Epithelial cell of prostate (primary cell): ENCODE measurements at regions not wholly inside any gene's neighbourhood (a gene's known extent, or its start where the extent isn't known, plus 50 kb on each side); places are given as distances from the start of the nearest gene placed in this dataset.
"Not testable (repeated sequence)": the region's sequence is repeated elsewhere in the genome, so short reads cannot be mapped to it uniquely, and the experiment has no call there.

Experiments used
- DNase-seq: peaks from one replicate; pipeline ENCODE4 v3.0.0-alpha.2; 2011; ENCODE audit warnings: low read depth, low spot score
- H3K27ac ChIP-seq: fragments of 450-650 bp; 2 replicates; pipeline ENCODE4 v1.5.1; 2017; ENCODE audit warnings: mild to moderate bottlenecking

GRCh38 chr3:75372964-75373363 is 291.2 kb upstream of the FRG2C start:
- not testable (repeated sequence) for DNase-seq, H3K27ac ChIP-seq

GRCh38 chr3:75379840-75380239 is 284.3 kb upstream of the FRG2C start:
- H3K27ac ChIP-seq, DNase-seq: not testable (repeated sequence)

GRCh38 chr3:75380276-75380771 is 283.8 kb upstream of the FRG2C start:
- H3K27ac ChIP-seq = no peak overlapping the region
- no peak for DNase-seq

- not testable (repeated sequence) for DNase-seq
Measured at GRCh38 chr3:75384016-75384415, 280.1 kb upstream of the FRG2C start.

GRCh38 chr3:75388486-75389124 is 275.5 kb upstream of the FRG2C start:
- H3K27ac ChIP-seq, DNase-seq: not testable (repeated sequence)

More at GRCh38 chr3:75384016-75384415, 280.1 kb upstream of the FRG2C start:
- H3K27ac ChIP-seq = not testable (repeated sequence)

GRCh38 chr3:75393288-75393694 is 270.8 kb upstream of the FRG2C start:
- not testable (repeated sequence) for DNase-seq, H3K27ac ChIP-seq

GRCh38 chr3:75394102-75394501 is 270.0 kb upstream of the FRG2C start:
- H3K27ac ChIP-seq, DNase-seq: not testable (repeated sequence)

GRCh38 chr3:75394562-75395360 is 269.4 kb upstream of the FRG2C start:
- DNase-seq = not testable (repeated sequence)

GRCh38 chr3:75395580-75396315 is 268.4 kb upstream of the FRG2C start:
- H3K27ac ChIP-seq = no peak overlapping the region
- DNase-seq = no peak

More at GRCh38 chr3:75394562-75395360, 269.4 kb upstream of the FRG2C start:
- not testable (repeated sequence) for H3K27ac ChIP-seq

- no peak for DNase-seq
- no peak overlapping the region for H3K27ac ChIP-seq
Measured at GRCh38 chr3:75396316-75396802, 267.8 kb upstream of the FRG2C start.

- H3K27ac ChIP-seq, DNase-seq: not testable (repeated sequence)
Measured at GRCh38 chr3:75397486-75397885, 266.6 kb upstream of the FRG2C start.

GRCh38 chr3:75422101-75422945 is 241.8 kb upstream of the FRG2C start:
- not testable (repeated sequence) for DNase-seq, H3K27ac ChIP-seq

GRCh38 chr3:75425379-75425778 is 238.7 kb upstream of the FRG2C start:
- not testable (repeated sequence) for DNase-seq, H3K27ac ChIP-seq

GRCh38 chr3:75427486-75427885 is 236.6 kb upstream of the FRG2C start:
- H3K27ac ChIP-seq, DNase-seq: not testable (repeated sequence)

GRCh38 chr3:75427906-75428305 is 236.2 kb upstream of the FRG2C start:
- H3K27ac ChIP-seq, DNase-seq: not testable (repeated sequence)

GRCh38 chr3:75429561-75430220 is 234.4 kb upstream of the FRG2C start:
- peak; percentile 22 for DNase-seq
- H3K27ac ChIP-seq = not testable (repeated sequence)

GRCh38 chr3:75430406-75430805 is 233.7 kb upstream of the FRG2C start:
- DNase-seq, H3K27ac ChIP-seq: not testable (repeated sequence)

- DNase-seq, H3K27ac ChIP-seq: not testable (repeated sequence)
Measured at GRCh38 chr3:75431120-75431519, 233.0 kb upstream of the FRG2C start.

GRCh38 chr3:75432466-75432865 is 231.7 kb upstream of the FRG2C start:
- H3K27ac ChIP-seq, DNase-seq: not testable (repeated sequence)
